Epidermal melanocyte (primary cell): ENCODE measurements at regions not wholly inside any gene's neighbourhood (a gene's known extent, or its start where the extent isn't known, plus 50 kb on each side); places are given as distances from the start of the nearest gene placed in this dataset.

ENCODE experiments used
- DNase-seq: peaks from one replicate; pipeline ENCODE4 v3.0.0; 2011; ENCODE audit warnings: low spot score; ENCODE audit not compliant: insufficient read length

DNA sequence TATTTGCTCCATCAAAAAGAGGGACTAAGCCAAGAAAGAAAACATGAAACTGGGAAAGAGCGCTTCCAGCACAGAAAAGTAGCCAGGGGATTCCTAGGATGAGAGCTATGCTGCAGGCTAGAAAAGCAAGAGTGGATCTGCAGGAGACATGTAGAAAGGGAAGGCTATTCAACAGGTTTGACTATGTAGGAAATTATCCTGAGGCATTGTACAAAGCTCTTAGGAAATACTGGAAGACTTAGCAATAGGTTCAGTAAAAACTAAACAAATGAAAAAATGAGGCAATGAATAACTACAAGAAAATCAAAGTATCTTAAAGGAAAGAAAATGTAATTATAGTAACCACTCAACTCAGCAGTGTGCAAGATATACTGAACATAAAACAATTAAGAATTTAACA lies 178.7 kb upstream of the FOXN2 start:
- DNase-seq: no peak

- DNase-seq: no peak
Observed at GRCh38 chr2:48137829-48138228, 176.7 kb upstream of the FOXN2 start.

DNA sequence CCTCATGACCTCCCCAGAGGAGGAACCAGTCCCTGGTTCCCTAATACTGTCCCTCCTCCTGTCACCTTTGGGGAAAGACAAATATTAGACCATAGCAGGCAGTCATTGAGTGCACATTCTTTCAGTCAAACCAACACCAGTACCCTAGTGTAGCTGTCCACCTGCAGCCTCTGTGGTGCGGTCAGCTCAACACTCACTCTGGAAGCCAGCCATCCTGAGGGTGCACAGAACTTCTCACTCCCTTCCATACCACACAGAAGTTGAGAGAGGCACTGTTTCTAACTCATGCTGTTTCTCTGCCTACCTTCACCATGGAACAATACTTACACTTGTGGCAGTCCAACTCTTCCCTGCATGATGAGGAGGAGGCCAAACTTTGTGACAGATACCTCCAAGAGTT lies 175.6 kb upstream of the FOXN2 start:
- DNase-seq: no peak

GRCh38 chr2:48140586-48140985 lies 173.9 kb upstream of the FOXN2 start:
- no peak for DNase-seq

DNA sequence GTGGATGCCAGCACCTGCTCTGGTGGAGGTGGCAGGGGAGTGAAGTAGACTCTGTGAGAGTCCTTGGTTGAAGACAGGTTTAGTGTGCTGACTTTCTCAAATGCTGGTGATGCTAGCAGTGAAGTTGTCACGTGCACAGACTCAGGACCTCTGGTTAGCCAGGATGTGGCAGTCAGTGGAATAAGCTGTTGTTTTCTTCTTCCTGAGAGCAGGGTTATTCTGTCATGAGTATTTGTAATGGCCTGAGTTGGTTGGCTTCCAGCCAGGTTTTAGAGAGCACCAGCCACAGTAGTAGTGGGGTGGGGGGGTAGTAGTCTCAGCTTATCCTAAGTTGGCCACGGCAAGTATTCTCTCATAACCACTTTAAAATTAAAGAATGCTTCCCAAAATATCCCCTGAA lies 169.7 kb upstream of the FOXN2 start:
- DNase-seq: no peak

GRCh38 chr2:48145845-48146452 lies 168.5 kb upstream of the FOXN2 start:
- DNase-seq: no peak

GRCh38 chr2:48146552-48146951 lies 167.9 kb upstream of the FOXN2 start:
- DNase-seq: no peak

- DNase-seq: no peak
Observed at GRCh38 chr2:48147719-48148118, 166.8 kb upstream of the FOXN2 start.

- no peak for DNase-seq
Observed at GRCh38 chr2:48148841-48149430, 165.5 kb upstream of the FOXN2 start.

GRCh38 chr2:48157150-48157549 lies 157.3 kb upstream of the FOXN2 start:
- no peak for DNase-seq

- no peak for DNase-seq
Observed at GRCh38 chr2:48161628-48162027, 152.9 kb upstream of the FOXN2 start.

GRCh38 chr2:48162742-48163141 lies 151.7 kb upstream of the FOXN2 start:
- no peak for DNase-seq

- no peak for DNase-seq
Observed at GRCh38 chr2:48165070-48165753, 149.3 kb upstream of the FOXN2 start.

GRCh38 chr2:48169141-48169592 lies 145.3 kb upstream of the FOXN2 start:
- DNase-seq: no peak

DNA sequence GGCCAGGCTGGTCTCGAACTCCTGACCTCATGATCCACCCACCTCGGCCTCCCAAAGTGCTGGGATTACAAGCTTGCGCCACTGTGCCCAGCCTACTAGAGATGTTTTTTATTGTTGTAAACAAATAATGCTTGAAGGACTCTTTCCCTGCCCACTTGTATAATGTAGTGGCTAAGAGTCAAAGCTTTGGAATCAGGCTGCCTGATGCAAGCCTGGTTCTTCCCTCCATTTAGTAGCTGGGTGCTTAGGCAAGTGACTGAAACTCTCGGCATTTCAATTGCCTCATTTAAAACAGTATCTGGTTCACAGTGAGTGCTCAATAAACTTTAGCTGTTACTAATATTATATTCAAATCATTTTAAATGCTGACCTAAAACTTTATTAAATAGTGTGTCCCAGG lies 144.2 kb upstream of the FOXN2 start:
- DNase-seq: no peak

- no peak for DNase-seq
Observed at GRCh38 chr2:48173141-48173540, 141.3 kb upstream of the FOXN2 start.

DNA sequence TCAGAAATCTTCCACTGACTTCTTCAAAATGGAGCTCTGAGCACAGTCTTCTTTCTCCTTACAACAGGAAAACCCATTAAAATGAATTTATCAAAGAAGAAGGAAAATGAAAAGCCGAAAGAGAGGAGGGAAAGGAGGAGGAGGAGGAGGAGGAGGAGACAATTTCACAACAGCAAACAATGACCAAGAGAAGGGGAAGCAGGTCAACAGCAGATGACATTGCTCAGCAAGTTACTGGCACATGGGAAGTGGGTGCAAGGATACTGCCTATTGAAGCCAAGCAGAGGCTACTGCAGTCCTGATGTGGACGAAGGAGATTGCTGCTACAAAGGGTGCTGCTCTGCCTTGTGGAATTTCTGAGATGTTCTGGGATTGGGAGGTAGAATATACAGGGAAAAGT lies 140.0 kb upstream of the FOXN2 start:
- DNase-seq: no peak

DNA sequence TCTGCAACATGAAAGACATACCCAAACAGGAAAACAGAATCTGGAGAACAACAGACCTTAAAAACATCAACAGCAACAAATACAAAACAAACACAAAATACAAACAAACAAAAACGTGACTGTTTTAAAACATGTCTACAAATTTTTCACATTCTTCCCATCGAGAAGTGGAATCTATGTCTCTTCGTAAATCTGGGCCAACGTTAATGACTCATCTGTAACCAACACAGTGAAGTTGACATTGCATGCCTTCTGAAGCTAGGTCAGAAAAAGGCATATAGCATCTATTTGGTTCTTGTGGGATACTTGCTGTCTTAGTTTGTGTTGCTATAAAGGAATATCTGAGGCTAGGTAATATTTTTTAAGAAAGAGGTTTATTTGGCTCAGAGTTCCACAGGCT lies 139.2 kb upstream of the FOXN2 start:
- peak; percentile 59 for DNase-seq

DNA sequence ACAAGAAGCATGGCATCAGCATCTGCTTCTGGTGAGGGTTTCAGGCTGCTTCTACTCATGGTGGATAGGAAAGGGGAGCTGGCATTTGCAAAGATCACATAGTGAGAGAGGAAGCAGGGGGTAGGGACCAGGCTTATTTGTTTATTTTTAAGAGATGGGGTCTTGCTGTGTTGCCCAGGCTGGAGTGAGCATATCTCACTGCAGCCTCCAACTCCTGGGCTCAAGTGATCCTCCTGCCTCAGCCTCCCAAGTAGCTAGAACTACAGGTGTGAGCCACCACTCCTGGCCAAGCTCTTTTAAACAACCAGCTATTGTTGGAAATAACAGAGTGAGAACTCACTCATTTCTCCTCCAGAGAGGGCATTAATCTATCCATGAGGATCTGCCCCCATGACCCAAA lies 138.8 kb upstream of the FOXN2 start:
- DNase-seq: no peak

DNA sequence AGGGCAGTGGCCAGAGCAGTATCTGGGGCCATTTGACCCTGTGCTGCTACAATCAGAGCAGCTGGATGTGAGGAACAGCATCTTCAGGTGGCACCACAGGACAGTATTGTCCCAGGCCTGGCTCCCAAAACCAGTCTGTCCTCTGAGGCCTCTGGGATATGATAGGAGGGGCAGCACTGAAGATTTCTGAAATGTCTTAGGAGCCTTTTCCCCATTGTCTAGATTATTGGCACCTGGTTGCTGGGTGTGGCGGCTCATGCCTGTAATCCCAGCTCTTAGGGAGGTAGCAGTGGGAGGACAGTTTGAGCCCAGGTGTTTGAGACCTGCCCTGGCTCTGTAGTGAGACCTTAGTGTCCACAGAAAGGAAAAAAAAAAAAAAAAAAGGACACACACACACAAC lies 137.6 kb upstream of the FOXN2 start:
- no peak for DNase-seq

GRCh38 chr2:48178611-48179010 lies 135.9 kb upstream of the FOXN2 start:
- no peak for DNase-seq

- no peak for DNase-seq
Observed at GRCh38 chr2:48180557-48180956, 133.9 kb upstream of the FOXN2 start.

GRCh38 chr2:48183276-48183675 lies 131.2 kb upstream of the FOXN2 start:
- no peak for DNase-seq
